ENCODE measurements at regions not wholly inside any gene's neighbourhood (a gene's known extent, or its start where the extent isn't known, plus 50 kb on each side); places are given as distances from the start of the nearest gene placed in this dataset.

DNA sequence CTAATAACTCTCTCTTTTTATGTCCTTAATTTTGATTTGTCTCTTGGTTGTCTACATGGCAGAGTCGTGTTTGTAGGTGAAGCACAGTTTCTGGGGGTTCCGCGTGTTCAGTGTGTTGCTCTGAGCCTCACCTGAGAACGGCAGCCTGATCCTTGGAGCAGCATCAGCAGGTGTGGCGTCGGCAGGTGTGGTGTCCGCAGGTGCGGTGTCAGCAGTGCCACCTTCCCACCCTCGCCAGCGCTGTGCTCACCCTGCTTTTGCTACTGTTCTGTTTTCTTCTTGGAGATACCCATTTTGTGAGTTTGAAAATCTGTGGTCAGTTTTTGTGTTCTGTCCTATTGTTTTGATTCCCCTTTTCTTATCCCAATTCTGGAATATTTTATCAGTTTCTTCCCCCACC, 406.6 kb downstream of the GLRX3 start:
- intact Hi-C loops (cut with micrococcal nuclease; ENCODE audit: unreplicated experiment): no loop called here
- no peaks in the 10 kb centered on the region for H3K79me2 ChIP-seq (ENCODE audit: insufficient read depth, low read depth, low read length)
- no peaks in the 10 kb centered on the region for H3K9me3 ChIP-seq (ENCODE audit: low read length)
- no peak overlapping the region for H2AFZ ChIP-seq (ENCODE audit: low read length)
- no peaks in the 10 kb centered on the region for H3K36me3 ChIP-seq (ENCODE audit: insufficient read depth, low read length)
- TF ChIP-seq CTCF (conservative IDR thresholded peaks at IDR 0.05; ENCODE audit: low read length): no peak
- TF ChIP-seq EZH2phosphoT487 (IDR thresholded peaks at IDR 0.05; ENCODE audit: borderline replicate concordance, low read depth, low read length): no peak
- no peak overlapping the region for H3K4me3 ChIP-seq (ENCODE audit: low read depth, low read length, poor library complexity, severe bottlenecking)
- H4K20me1 ChIP-seq (ENCODE audit: insufficient read depth, low read length): no peaks in the 10 kb centered on the region
- no peak overlapping the region for H3K27ac ChIP-seq (ENCODE audit: low read depth, low read length, poor library complexity, severe bottlenecking)
- ChIA-PET CTCF (ENCODE audit: unreplicated experiment) (no interaction called here), POLR2A (no interaction called here)
- BruUV-seq (replicated peaks): no TSS peak
- H3K4me2 ChIP-seq (ENCODE audit: low read length): no peak overlapping the region
- DNase-seq (ENCODE audit: low spot score): no peak
- no peaks in the 10 kb centered on the region for H3K4me1 ChIP-seq (ENCODE audit: insufficient read depth, low read length, poor library complexity, severe bottlenecking)
- no peaks in the 10 kb centered on the region for H3K9me2 ChIP-seq (ENCODE audit: insufficient read depth, low read length)

DNA sequence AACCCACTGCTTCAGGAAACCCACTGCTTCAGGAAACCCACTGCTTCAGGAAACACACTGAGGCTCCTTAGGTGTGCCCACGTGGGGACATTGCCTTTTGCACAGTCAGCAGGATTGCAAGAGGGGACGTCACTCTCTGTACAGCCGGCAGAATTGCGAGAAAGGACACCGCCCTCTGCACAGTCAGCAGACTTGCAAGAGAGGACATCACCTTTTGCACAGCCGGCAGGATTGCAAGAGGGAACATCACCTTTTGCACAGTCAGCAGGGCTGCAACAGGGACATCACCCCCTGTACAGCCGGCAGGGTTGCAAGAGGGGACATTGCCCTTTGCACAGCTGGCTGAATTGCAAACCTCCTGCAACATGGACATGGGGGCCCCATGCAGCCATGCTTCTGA, 407.6 kb downstream of the GLRX3 start:
- no peak overlapping the region for H2AFZ ChIP-seq (ENCODE audit: low read length)
- H3K36me3 ChIP-seq (ENCODE audit: insufficient read depth, low read length): no peaks in the 10 kb centered on the region
- no peak overlapping the region for H3K4me3 ChIP-seq (ENCODE audit: low read depth, low read length, poor library complexity, severe bottlenecking)
- H4K20me1 ChIP-seq (ENCODE audit: insufficient read depth, low read length): no peaks in the 10 kb centered on the region
- no peak for DNase-seq (ENCODE audit: low spot score)
- H3K27ac ChIP-seq (ENCODE audit: low read depth, low read length, poor library complexity, severe bottlenecking): no peak overlapping the region
- no peaks in the 10 kb centered on the region for H3K4me1 ChIP-seq (ENCODE audit: insufficient read depth, low read length, poor library complexity, severe bottlenecking)
- no TSS peak for BruUV-seq (replicated peaks)
- intact Hi-C loops (cut with micrococcal nuclease; ENCODE audit: unreplicated experiment): no loop called here
- TF ChIP-seq EZH2phosphoT487 (IDR thresholded peaks at IDR 0.05; ENCODE audit: borderline replicate concordance, low read depth, low read length): no peak
- TF ChIP-seq CTCF (conservative IDR thresholded peaks at IDR 0.05; ENCODE audit: low read length): no peak
- ChIA-PET CTCF (ENCODE audit: unreplicated experiment) (no interaction called here), POLR2A (no interaction called here)
- H3K9me2 ChIP-seq (ENCODE audit: insufficient read depth, low read length): no peaks in the 10 kb centered on the region
- H3K4me2 ChIP-seq (ENCODE audit: low read length): no peak overlapping the region
- H3K79me2 ChIP-seq (ENCODE audit: insufficient read depth, low read depth, low read length): no peaks in the 10 kb centered on the region
- no peaks in the 10 kb centered on the region for H3K9me3 ChIP-seq (ENCODE audit: low read length)

DNA sequence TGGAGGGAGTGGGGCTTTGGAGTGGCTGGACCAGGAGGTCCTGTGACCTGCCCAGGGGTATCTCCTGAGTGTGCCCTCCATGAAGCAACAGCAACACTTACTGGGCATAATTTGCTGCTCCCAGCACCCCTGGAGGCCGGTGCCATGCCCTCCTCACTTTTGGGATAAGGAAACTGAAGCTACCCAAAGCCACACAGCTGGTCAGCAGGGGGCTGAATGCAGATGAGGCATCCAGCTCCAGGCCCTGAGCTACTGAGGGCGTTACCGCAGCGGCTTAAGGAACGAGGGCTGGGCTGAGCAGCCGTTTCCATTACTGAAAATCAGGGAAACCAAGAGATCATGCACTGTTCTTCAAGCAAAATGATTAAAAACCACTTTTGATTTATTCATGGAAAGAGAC, 408.9 kb downstream of the GLRX3 start:
- H3K9me3 ChIP-seq (ENCODE audit: low read length): no peaks in the 10 kb centered on the region
- H3K4me1 ChIP-seq (ENCODE audit: insufficient read depth, low read length, poor library complexity, severe bottlenecking): no peaks in the 10 kb centered on the region
- no peaks in the 10 kb centered on the region for H3K36me3 ChIP-seq (ENCODE audit: insufficient read depth, low read length)
- ChIA-PET POLR2A (no interaction called here), CTCF (ENCODE audit: unreplicated experiment) (no interaction called here)
- no peaks in the 10 kb centered on the region for H4K20me1 ChIP-seq (ENCODE audit: insufficient read depth, low read length)
- intact Hi-C loops (cut with micrococcal nuclease; ENCODE audit: unreplicated experiment): no loop called here
- H3K4me2 ChIP-seq (ENCODE audit: low read length): no peak overlapping the region
- no peak overlapping the region for H3K27ac ChIP-seq (ENCODE audit: low read depth, low read length, poor library complexity, severe bottlenecking)
- H2AFZ ChIP-seq (ENCODE audit: low read length): no peak overlapping the region
- no TSS peak for BruUV-seq (replicated peaks)
- H3K4me3 ChIP-seq (ENCODE audit: low read depth, low read length, poor library complexity, severe bottlenecking): no peak overlapping the region
- no peak for DNase-seq (ENCODE audit: low spot score)
- no peaks in the 10 kb centered on the region for H3K79me2 ChIP-seq (ENCODE audit: insufficient read depth, low read depth, low read length)
- TF ChIP-seq CTCF (conservative IDR thresholded peaks at IDR 0.05; ENCODE audit: low read length): no peak
- TF ChIP-seq EZH2phosphoT487 (IDR thresholded peaks at IDR 0.05; ENCODE audit: borderline replicate concordance, low read depth, low read length): no peak
- no peaks in the 10 kb centered on the region for H3K9me2 ChIP-seq (ENCODE audit: insufficient read depth, low read length)
